WTC11 (cell line): ENCODE measurements at regions not wholly inside any gene's neighbourhood (a gene's known extent, or its start where the extent isn't known, plus 50 kb on each side); places are given as distances from the start of the nearest gene placed in this dataset.

ENCODE experiments used
- ATF1 ChIP-seq: sonication (generic); formaldehyde crosslinking; IDR thresholded peaks from 2 replicates; pipeline ENCODE4 v1.8.1; 2023; ENCODE audit warnings: mild to moderate bottlenecking, moderate library complexity, missing genetic modification reagents
- ELF4 ChIP-seq: sonication (generic); formaldehyde crosslinking; IDR thresholded peaks from 2 replicates; pipeline ENCODE4 v1.8.1; 2022; ENCODE audit warnings: low read depth, mild to moderate bottlenecking, moderate library complexity, missing genetic modification reagents
- ESRRA ChIP-seq: sonication (generic); formaldehyde crosslinking; IDR thresholded peaks from 2 replicates; pipeline ENCODE4 v1.8.1; 2022; ENCODE audit warnings: mild to moderate bottlenecking, missing genetic modification reagents, borderline replicate concordance
- GABPB1 ChIP-seq: sonication (generic); formaldehyde crosslinking; IDR thresholded peaks from 2 replicates; pipeline ENCODE4 v1.8.1; 2023; ENCODE audit warnings: mild to moderate bottlenecking, missing genetic modification reagents
- SMAD4 ChIP-seq: sonication (generic); formaldehyde crosslinking; IDR thresholded peaks from 2 replicates; pipeline ENCODE4 v1.8.0; 2022; ENCODE audit warnings: mild to moderate bottlenecking, missing genetic modification reagents
- SOX15 ChIP-seq: fragments of 250-450 bp; sonication (Bioruptor Pico); IDR thresholded peaks from 2 replicates; pipeline ENCODE4 v1.9.0; 2021; ENCODE audit warnings: mild to moderate bottlenecking
- ZBTB21 ChIP-seq: sonication (generic); formaldehyde crosslinking; IDR thresholded peaks from 2 replicates; pipeline ENCODE4 v1.8.1; 2023; ENCODE audit warnings: mild to moderate bottlenecking, missing genetic modification reagents, borderline replicate concordance
- ZNF219 ChIP-seq: sonication (generic); formaldehyde crosslinking; IDR thresholded peaks from 2 replicates; pipeline ENCODE4 v1.8.0; 2023; ENCODE audit warnings: missing genetic modification reagents, mild to moderate bottlenecking, borderline replicate concordance
- ZNF423 ChIP-seq: fragments of 250-450 bp; sonication (Bioruptor Pico); IDR thresholded peaks from 2 replicates; pipeline ENCODE4 v2.1.2; 2022; ENCODE audit warnings: mild to moderate bottlenecking, moderate library complexity
- TF ChIP-seq, protein P1 (sequence below): fragments of 200-600 bp; IDR thresholded peaks from 2 replicates; pipeline ENCODE4 v1.8.0; 2022; ENCODE audit warnings: antibody characterized with exemption
- TF ChIP-seq, protein P2 (sequence below): sonication (generic); formaldehyde crosslinking; IDR thresholded peaks from 2 replicates; pipeline ENCODE4 v1.8.1; 2023; ENCODE audit warnings: mild to moderate bottlenecking, missing genetic modification reagents
- TF ChIP-seq, protein P3 (sequence below): sonication (generic); formaldehyde crosslinking; IDR thresholded peaks from 2 replicates; pipeline ENCODE4 v1.8.0; 2022; ENCODE audit warnings: mild to moderate bottlenecking, missing genetic modification reagents
- TF ChIP-seq, protein P4 (sequence below): sonication (generic); formaldehyde crosslinking; IDR thresholded peaks from 2 replicates; pipeline ENCODE4 v1.8.1; 2023; ENCODE audit warnings: mild to moderate bottlenecking, missing genetic modification reagents, moderate library complexity

DNA sequence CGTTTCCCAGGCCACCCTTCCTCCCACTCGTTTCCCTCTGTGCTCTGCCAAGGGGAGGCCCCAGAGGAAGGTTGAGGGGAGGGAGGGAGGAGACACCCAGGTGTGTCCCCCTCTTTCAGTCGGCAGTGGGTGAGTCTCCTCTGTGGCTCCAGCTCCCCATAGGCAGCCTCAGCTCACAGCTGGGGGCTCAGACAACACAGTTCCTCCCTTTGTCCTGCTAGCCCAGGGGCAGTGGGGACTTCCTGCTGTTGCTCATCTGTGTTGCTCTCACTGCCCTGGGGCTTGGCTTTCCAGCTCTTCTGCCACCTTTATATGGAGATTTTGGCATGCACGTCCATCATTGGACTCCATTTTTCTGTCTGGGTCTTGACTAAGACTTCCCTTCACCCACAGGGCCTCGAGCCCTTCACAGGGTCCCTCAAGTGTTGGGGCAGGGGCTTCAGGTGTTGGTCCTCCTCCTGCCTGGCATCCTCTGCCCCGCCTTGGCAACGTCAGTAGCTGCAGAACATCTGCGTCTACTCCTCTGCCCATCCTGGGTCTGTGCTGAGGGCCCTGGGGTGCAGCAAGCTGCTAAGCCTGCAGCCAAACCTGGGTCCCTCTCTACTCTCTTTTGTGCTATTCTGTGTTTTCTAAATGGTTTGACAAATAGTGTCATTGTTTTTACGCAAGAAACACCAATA is 190.6 kb upstream of the PMEPA1 start:
- no peak for TF ChIP-seq SMAD4 (CRISPR knock-in tag)
- TF ChIP-seq ELF4 (CRISPR knock-in tag): no peak
- TF ChIP-seq, protein P1, sequence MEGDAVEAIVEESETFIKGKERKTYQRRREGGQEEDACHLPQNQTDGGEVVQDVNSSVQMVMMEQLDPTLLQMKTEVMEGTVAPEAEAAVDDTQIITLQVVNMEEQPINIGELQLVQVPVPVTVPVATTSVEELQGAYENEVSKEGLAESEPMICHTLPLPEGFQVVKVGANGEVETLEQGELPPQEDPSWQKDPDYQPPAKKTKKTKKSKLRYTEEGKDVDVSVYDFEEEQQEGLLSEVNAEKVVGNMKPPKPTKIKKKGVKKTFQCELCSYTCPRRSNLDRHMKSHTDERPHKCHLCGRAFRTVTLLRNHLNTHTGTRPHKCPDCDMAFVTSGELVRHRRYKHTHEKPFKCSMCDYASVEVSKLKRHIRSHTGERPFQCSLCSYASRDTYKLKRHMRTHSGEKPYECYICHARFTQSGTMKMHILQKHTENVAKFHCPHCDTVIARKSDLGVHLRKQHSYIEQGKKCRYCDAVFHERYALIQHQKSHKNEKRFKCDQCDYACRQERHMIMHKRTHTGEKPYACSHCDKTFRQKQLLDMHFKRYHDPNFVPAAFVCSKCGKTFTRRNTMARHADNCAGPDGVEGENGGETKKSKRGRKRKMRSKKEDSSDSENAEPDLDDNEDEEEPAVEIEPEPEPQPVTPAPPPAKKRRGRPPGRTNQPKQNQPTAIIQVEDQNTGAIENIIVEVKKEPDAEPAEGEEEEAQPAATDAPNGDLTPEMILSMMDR: no peak
- TF ChIP-seq ATF1: no peak
- TF ChIP-seq, protein P2, sequence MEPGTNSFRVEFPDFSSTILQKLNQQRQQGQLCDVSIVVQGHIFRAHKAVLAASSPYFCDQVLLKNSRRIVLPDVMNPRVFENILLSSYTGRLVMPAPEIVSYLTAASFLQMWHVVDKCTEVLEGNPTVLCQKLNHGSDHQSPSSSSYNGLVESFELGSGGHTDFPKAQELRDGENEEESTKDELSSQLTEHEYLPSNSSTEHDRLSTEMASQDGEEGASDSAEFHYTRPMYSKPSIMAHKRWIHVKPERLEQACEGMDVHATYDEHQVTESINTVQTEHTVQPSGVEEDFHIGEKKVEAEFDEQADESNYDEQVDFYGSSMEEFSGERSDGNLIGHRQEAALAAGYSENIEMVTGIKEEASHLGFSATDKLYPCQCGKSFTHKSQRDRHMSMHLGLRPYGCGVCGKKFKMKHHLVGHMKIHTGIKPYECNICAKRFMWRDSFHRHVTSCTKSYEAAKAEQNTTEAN: no peak
- no peak for TF ChIP-seq ESRRA (CRISPR knock-in tag)
- no peak for TF ChIP-seq GABPB1 (CRISPR knock-in tag)
- TF ChIP-seq ZNF423: peak; percentile 70
- TF ChIP-seq ZBTB21 (CRISPR knock-in tag): no peak
- TF ChIP-seq, protein P3, sequence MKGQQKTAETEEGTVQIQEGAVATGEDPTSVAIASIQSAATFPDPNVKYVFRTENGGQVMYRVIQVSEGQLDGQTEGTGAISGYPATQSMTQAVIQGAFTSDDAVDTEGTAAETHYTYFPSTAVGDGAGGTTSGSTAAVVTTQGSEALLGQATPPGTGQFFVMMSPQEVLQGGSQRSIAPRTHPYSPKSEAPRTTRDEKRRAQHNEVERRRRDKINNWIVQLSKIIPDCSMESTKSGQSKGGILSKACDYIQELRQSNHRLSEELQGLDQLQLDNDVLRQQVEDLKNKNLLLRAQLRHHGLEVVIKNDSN (CRISPR knock-in tag): no peak
- TF ChIP-seq, protein P4, sequence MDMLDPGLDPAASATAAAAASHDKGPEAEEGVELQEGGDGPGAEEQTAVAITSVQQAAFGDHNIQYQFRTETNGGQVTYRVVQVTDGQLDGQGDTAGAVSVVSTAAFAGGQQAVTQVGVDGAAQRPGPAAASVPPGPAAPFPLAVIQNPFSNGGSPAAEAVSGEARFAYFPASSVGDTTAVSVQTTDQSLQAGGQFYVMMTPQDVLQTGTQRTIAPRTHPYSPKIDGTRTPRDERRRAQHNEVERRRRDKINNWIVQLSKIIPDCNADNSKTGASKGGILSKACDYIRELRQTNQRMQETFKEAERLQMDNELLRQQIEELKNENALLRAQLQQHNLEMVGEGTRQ: no peak
- no peak for TF ChIP-seq SOX15 (CRISPR knock-in tag)
- TF ChIP-seq ZNF219 (CRISPR knock-in tag): no peak
